Thoracic aorta (tissue), 2 donors: ENCODE measurements at regions not wholly inside any gene's neighbourhood (a gene's known extent, or its start where the extent isn't known, plus 50 kb on each side); places are given as distances from the start of the nearest gene placed in this dataset.

ENCODE experiments used
- ATAC-seq: fragments of 150-250 bp; one replicate; pipeline ENCODE4 v1.8.0; 2017; ENCODE audit warnings: low read depth; ENCODE audit not compliant: insufficient number of reproducible peaks, low FRiP score
- DNase-seq: peaks from one replicate; pipeline ENCODE4 v3.0.0-alpha.2; 2020; ENCODE audit warnings: low spot score
- H3K27ac ChIP-seq, 2 donors: fragments of 200-600 bp; sonication (generic); 1 replicate in 1 of 2; 2 replicates in 1 of 2; pipeline ENCODE4 v1.5.1; 2016; ENCODE audit warnings: mild to moderate bottlenecking in 2 of 2, moderate library complexity in 2 of 2
- H3K27me3 ChIP-seq: fragments of 200-600 bp; sonication (generic); replicated peaks from 2 replicates; pipeline ENCODE4 v1.6.0; 2016; ENCODE audit warnings: mild to moderate bottlenecking; ENCODE audit not compliant: insufficient read depth
- H3K36me3 ChIP-seq: fragments of 200-600 bp; sonication (generic); one replicate; pipeline ENCODE4 v1.5.1; 2016
- H3K4me1 ChIP-seq, 2 donors: fragments of 200-600 bp; sonication (generic); 1 replicate in 1 of 2; 2 replicates in 1 of 2; pipeline versions ENCODE4 v1.5.1 to v1.6.0; 2016; ENCODE audit warnings: low read depth in 2 of 2, mild to moderate bottlenecking in 1 of 2; ENCODE audit not compliant: control insufficient read depth in 1 of 2
- H3K4me3 ChIP-seq: fragments of 200-600 bp; sonication (generic); 2 replicates; pipeline ENCODE4 v1.5.1; 2016; ENCODE audit warnings: mild to moderate bottlenecking
- H3K9me3 ChIP-seq: fragments of 200-600 bp; sonication (generic); 2 replicates; pipeline ENCODE4 v1.5.1; 2016
- TF ChIP-seq, protein P1 (sequence below): fragments of 200-600 bp; sonication (generic); IDR thresholded peaks from one replicate; pipeline ENCODE4 v1.5.1; 2019; ENCODE audit warnings: antibody characterized with exemption

DNA sequence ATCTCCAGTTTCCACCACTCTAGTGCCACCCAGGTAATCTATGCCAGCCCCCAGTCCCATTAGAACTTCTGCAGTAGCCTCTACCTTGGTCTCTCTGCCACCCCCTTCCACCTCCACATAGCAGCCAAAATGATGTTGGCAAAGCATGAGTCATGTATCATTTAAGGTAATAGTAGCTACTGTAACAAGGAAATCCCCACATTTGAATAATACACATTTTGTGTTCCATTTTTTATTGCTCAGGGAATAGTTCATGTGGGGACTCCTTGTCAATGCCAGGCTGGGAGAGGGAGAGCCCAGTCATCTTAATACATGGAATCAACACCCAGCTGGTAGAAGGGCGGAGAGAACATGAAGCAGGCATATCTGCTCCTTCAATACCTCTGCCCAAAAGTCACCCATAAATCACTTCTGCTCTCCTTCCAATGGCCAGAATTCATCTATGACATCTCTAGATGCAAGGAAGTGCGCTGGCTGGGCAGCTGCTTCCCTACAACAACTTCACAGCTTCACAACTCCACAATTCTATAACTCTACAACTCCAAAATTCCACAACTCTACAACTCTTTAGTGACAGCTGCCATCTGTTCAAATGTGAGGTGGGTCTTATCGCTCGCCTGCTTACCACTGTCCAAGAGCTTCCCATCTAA is 70.6 kb upstream of the GLS start:
- DNase-seq (no peak), ATAC-seq (no peak)
- Histone ChIP-seq H3K4me3 (no peak overlapping the region), H3K4me1 (no peaks in the 10 kb centered on the region), H3K9me3 (no peaks in the 10 kb centered on the region), H3K27me3 (no peaks in the 10 kb centered on the region), H3K27ac (no peak overlapping the region), H3K36me3 (no peaks in the 10 kb centered on the region)
- TF ChIP-seq, protein P1, sequence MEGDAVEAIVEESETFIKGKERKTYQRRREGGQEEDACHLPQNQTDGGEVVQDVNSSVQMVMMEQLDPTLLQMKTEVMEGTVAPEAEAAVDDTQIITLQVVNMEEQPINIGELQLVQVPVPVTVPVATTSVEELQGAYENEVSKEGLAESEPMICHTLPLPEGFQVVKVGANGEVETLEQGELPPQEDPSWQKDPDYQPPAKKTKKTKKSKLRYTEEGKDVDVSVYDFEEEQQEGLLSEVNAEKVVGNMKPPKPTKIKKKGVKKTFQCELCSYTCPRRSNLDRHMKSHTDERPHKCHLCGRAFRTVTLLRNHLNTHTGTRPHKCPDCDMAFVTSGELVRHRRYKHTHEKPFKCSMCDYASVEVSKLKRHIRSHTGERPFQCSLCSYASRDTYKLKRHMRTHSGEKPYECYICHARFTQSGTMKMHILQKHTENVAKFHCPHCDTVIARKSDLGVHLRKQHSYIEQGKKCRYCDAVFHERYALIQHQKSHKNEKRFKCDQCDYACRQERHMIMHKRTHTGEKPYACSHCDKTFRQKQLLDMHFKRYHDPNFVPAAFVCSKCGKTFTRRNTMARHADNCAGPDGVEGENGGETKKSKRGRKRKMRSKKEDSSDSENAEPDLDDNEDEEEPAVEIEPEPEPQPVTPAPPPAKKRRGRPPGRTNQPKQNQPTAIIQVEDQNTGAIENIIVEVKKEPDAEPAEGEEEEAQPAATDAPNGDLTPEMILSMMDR, result no peak

DNA sequence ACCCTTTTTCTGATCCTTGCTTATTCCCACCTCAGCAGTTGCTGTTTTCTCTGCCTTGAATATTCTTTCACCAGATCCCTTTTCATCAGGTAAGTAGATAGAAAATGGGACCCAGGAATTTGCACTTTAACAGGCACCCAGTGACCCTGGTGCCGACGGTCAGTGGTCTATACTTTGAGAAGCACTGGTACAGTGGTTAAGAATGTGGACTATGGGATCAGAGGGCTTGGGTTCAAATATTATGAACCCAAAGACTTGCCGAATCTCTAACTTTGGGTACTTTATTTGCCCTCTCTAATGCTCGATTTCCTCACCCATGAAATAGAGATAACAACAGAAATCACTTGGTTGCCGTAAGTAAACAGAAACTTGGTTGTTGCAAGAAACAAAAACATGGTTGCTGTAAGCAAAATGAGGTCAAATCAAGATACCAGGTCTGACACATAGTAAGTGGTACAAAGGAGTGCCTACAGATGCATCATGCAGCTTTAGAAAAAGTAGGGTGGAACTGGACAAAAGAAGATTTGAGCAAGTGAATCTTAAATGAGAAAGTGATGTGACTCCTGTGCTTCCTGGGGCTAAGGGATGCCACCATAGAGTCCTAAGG is 69.5 kb upstream of the GLS start:
- DNase-seq (no peak), ATAC-seq (no peak)
- TF ChIP-seq, protein P1, result no peak
- Histone ChIP-seq H3K36me3 (no peaks in the 10 kb centered on the region), H3K27me3 (no peaks in the 10 kb centered on the region), H3K9me3 (no peaks in the 10 kb centered on the region), H3K27ac (no peak overlapping the region), H3K4me3 (no peak overlapping the region), H3K4me1 (no peaks in the 10 kb centered on the region)

DNA sequence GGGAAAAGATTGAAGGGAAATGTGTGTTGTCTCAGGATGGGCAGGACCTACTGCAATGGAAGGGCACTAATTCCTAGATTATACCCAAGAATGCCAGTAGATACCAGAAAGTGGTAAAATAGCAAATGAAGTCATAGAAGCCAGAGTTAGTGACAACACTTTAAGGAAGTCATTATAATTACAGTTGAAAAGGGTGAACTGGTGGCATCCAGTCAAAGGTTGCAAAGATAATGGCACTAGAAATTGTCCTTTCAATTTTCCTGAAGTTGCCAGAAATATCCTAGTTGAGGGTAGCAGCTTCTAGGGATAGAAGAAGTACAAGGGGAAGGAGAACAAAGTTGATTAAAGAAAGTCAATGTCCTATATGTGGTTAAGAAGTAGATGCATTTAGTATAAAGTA is 68.8 kb upstream of the GLS start:
- Histone ChIP-seq H3K36me3 (no peaks in the 10 kb centered on the region), H3K27ac (no peak overlapping the region), H3K27me3 (no peaks in the 10 kb centered on the region), H3K4me1 (no peaks in the 10 kb centered on the region), H3K4me3 (no peak overlapping the region), H3K9me3 (no peaks in the 10 kb centered on the region)
- DNase-seq (no peak), ATAC-seq (no peak)
- TF ChIP-seq, protein P1, result no peak

DNA sequence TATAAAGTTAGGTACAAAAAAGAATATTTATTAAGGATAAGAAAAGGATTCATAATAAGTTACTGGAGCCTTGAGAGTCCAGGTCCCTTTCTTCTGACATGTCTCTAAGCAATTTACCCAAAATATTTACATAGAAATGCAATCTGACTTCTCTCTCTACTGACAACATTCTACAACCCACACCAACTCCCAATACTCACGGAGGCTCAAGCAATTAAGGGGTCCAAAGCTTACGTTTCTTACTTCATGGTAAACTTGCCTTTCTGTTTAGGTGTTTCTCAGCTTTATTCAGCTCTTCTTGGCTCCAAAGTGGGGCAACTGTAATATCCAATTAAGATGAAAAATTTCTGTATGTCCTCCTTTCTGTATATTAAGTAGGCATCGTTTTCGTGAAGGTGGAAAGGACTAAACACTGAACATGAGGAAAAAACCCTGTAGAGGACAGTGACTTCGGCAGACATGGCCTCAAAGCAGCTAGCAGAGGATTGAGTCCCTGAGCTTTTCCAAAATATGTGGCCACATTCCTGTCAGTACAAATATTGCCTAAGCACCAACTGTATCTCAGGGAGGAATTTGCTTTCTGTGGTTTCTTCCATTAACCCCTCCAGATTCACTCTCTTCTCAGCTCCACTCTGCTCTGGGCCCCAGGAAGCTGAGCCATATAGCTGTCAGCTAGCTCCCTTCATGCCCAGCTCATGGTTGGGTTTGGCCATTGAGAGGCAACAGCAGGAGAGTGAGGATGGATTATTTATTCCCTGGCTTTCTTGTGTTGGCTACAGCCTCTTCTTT is 67.9 kb upstream of the GLS start:
- Histone ChIP-seq H3K36me3 (no peaks in the 10 kb centered on the region), H3K4me1 (no peaks in the 10 kb centered on the region), H3K27ac (no peak overlapping the region), H3K27me3 (no peaks in the 10 kb centered on the region), H3K9me3 (no peaks in the 10 kb centered on the region), H3K4me3 (no peak overlapping the region)
- no peak for ATAC-seq
- no peak for DNase-seq
- TF ChIP-seq, protein P1, result no peak

DNA sequence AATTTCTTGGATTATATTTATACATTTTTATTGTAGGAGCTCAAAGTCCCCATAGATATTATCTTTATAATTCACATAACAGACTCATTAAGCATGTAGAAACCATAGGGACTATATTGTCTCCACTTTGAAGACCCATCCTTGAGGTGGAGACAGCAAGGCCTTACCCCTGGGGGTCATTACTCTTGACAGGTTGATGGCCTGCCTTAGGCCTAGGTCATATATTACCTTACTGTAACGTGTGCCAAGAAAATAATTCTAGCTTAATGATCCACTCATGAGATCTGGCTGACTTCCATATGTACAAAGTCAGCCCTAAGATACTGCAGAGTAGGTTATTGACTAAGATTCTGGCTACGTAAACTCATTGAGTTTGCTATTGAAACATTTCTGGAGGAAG is 65.4 kb upstream of the GLS start:
- Histone ChIP-seq H3K27ac (no peak overlapping the region), H3K27me3 (no peaks in the 10 kb centered on the region), H3K4me1 (no peaks in the 10 kb centered on the region), H3K36me3 (no peaks in the 10 kb centered on the region), H3K9me3 (no peaks in the 10 kb centered on the region), H3K4me3 (no peak overlapping the region)
- DNase-seq (no peak), ATAC-seq (no peak)
- TF ChIP-seq, protein P1, result no peak
